Astrocyte of the spinal cord (primary cell): ENCODE measurements at regions not wholly inside any gene's neighbourhood (a gene's known extent, or its start where the extent isn't known, plus 50 kb on each side); places are given as distances from the start of the nearest gene placed in this dataset.

Experiments
- DNase-seq: peaks from one replicate; pipeline ENCODE4 v3.0.0; 2011; ENCODE audit warnings: low read depth, low spot score
- H3K4me3 ChIP-seq: 2 replicates; pipeline ENCODE4 v1.5.1; 2011; ENCODE audit warnings: low read depth, mild to moderate bottlenecking, low read length, moderate library complexity
- in situ Hi-C: cut with HindIII; loops from 2 replicates; pipeline ENCODE4 v1.10.0; 2017; ENCODE audit warnings: low sequenced_read_pairs
- TF ChIP-seq, protein P1 (sequence below): IDR thresholded peaks from 2 replicates; pipeline ENCODE4 v1.5.1; 2012; ENCODE audit warnings: low read depth, mild to moderate bottlenecking, low read length, inconsistent platforms

DNA sequence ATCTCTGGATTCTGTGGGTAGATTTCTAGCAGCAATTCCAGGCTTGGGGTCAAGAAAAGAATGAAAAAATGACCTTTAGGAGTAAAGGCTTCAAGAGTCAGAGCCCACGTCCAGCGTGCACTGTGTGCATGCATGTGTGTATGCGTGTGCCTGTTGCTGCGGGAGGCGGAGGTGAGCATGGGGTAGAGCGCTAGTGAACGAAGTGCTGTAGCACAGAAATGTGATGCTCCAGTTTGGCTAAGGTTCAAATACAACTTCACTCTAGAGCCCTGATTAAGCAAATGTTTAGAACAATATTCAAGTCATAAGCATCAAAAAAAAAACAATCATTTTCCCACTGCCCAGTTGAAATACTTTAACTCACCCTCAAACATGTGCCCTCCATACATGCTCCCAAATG, 403.9 kb downstream of the ZNF608 start:
- no peak overlapping the region for H3K4me3 ChIP-seq
- TF ChIP-seq, protein P1, sequence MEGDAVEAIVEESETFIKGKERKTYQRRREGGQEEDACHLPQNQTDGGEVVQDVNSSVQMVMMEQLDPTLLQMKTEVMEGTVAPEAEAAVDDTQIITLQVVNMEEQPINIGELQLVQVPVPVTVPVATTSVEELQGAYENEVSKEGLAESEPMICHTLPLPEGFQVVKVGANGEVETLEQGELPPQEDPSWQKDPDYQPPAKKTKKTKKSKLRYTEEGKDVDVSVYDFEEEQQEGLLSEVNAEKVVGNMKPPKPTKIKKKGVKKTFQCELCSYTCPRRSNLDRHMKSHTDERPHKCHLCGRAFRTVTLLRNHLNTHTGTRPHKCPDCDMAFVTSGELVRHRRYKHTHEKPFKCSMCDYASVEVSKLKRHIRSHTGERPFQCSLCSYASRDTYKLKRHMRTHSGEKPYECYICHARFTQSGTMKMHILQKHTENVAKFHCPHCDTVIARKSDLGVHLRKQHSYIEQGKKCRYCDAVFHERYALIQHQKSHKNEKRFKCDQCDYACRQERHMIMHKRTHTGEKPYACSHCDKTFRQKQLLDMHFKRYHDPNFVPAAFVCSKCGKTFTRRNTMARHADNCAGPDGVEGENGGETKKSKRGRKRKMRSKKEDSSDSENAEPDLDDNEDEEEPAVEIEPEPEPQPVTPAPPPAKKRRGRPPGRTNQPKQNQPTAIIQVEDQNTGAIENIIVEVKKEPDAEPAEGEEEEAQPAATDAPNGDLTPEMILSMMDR: no peak
- DNase-seq: no peak
- in situ Hi-C loops: no loop called here

DNA sequence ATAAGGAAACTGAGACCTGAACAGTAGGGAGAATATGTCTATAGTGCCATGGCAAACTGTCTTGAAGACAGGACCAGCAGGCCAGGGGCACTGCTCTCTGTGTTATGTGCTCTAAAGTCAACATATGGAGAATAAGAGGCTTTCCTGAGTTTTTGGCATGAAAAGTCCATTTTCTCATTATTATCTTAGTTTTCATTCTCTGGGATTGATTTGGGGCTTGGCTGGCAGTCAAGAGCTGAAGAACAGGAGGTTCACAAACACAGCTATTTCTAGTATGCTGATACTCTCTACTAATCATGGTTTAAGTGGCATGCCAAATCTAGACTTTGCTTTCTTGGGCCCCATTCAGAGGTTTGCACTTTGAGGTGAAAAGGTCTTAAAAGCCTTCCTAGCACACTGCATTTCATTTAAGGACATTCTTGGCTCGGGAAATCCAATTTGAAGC, 404.4 kb downstream of the ZNF608 start:
- in situ Hi-C loops: no loop called here
- peak; percentile 88 for DNase-seq
- TF ChIP-seq, protein P1: no peak
- no peak overlapping the region for H3K4me3 ChIP-seq

DNA sequence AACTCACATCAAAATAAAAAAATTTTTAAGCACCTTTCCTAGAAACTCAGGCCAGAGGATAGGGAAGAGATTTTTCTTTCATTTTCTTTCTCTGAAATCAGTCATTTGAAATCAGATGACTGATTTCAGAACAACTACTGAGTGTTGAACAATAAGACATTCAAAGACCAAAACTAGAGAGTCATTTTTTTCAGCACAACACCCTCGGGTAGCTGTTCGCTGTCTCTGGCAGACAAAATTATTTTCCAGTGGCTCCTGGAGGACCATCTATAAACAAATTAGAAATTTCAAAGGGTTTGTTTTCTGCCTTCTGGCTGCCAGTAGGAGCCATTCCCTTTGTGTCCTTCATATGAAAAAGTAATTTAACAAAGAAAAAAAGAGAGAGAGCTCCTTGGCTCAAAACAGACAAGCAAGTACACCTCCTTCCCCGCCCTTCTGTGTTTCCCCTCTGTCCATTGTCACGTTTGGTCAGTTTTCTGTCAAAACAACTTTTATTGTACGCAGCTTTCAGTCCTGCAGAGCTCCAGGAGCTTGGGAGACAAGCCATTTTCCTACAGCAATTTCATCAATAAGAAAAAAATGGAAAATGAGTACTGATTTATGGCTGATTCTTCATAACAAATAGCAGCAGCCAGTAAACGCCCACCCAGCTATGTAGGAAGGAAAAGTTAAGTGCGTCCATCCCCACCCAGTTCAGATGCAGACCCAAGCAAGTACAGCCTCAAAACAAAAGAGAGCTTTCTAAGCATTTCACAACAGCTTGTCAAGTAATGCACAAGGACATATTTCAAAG, 405.2 kb downstream of the ZNF608 start:
- H3K4me3 ChIP-seq: no peak overlapping the region
- TF ChIP-seq, protein P1: no peak
- DNase-seq: no peak
- in situ Hi-C loops: no loop called here

DNA sequence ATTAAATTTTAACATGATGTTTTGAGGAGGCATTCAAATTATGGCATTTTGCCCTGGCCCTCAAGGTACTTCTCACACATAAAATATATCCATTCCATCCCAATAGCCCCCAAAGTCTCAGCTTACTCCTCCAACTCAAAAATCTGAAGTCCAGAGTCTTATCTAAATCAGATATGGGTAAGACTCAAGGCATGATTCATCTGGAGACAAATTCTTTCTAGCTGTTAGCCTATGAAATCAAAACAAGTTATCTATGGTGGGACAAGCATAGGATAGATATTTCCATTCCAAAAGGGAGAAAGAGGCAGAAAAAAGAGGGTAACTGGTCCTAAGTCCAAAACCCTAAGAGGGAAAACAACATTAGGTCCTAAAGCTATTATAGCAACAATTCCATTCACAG, 408.4 kb downstream of the ZNF608 start:
- TF ChIP-seq, protein P1: no peak
- no peak overlapping the region for H3K4me3 ChIP-seq
- in situ Hi-C loops: no loop called here
- DNase-seq: no peak

DNA sequence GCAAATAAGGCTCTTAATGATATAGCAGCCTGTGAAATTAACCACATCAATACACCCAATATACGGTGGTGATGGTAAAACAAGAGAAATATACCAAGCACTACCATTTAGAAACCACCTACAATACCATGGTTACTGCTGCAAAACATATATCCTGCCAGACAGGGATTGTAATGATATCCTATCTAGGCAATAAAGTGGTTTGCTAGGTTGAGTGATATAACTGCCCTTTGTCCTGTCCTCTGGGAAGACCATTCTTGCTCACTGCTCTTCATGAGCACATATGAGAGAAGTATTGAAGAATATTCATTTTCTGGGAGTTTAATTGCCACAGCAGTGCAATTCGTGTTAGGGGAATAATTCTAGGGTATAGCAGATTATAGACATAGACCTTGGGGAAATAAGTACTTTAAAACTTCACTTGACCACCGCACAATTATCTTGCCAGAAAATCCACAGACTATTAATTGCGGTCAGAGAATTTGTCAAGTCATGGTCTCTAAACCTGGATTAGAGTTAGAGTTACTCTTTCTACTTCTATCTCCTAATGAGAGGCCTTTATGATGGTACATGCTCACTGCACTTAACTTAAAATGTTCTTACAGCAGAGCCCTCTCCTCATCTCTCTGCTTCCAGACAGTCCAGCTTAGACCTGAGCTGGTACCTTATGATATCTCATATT, 413.0 kb downstream of the ZNF608 start:
- in situ Hi-C loops: no loop called here
- DNase-seq: no peak
- H3K4me3 ChIP-seq: no peak overlapping the region
- TF ChIP-seq, protein P1: no peak

DNA sequence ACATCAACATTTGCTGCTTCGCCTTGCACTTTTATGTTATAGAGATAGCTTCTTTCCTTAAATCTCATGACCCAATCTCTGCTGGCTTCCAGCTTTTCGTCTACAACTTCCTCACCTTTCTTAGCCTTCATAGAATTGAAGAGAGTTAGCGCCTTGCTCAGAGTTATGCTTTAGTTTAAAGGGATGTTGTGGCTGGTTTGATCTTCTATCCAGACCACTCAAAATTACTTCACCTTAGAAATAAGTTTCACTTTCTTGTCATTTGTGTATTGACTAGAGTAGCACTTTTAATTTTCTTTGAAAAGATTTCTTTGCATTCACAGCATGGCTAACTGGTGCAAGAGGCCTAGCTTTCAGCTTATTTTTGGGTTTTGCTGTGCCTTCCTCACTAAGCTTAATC, 414.2 kb downstream of the ZNF608 start:
- no peak overlapping the region for H3K4me3 ChIP-seq
- TF ChIP-seq, protein P1: no peak
- in situ Hi-C loops: no loop called here
- DNase-seq: no peak
